K562 (cell line): ENCODE measurements at regions not wholly inside any gene's neighbourhood (a gene's known extent, or its start where the extent isn't known, plus 50 kb on each side); places are given as distances from the start of the nearest gene placed in this dataset.

Experiments
- ATAC-seq: fragments of 200-7000 bp; cut with Tn5 transposase; 3 replicates; pipeline ENCODE4 v1.9.1; 2020; ENCODE audit warnings: moderate library complexity
- BruUV-seq: library from RNA; stranded (reverse); fragments of 400-500 nt; replicated peaks from 2 replicates; lab custom pipeline; 2021; lab: Mats Ljungman, UMichigan
- CTCF ChIA-PET: fragments of 300-600 bp; formaldehyde crosslinking; extraction: SDS; loops from one replicate; lab custom pipeline; 2021; ENCODE audit warnings: low intra/inter-chr PET ratio; lab: Yijun Ruan, JAX
- POLR2A ChIA-PET: fragments of 300-600, 350-650 bp; sonication (Branson Sonifier 250); formaldehyde crosslinking; extraction: SDS; loops from one replicate; lab custom pipeline; 2021; ENCODE audit warnings: antibody characterized with exemption, inconsistent platforms; lab: Yijun Ruan, JAX
- DNase-seq, 4 experiments: peaks; one replicate each; pipeline versions ENCODE4 v3.0.0 to v3.0.0-alpha.2; 2011 to 2018; ENCODE audit warnings: low spot score in 3 of 4, mixed read lengths in 3 of 4; ENCODE audit errors: extremely low read depth in 1 of 4
- FAIRE-seq: peaks from 2 replicates; lab custom pipeline; 2011; peaks lifted over from hg19 to GRCh38; lab: Jason Lieb, UNC
- H2AFZ ChIP-seq: 2 replicates; pipeline ENCODE4 v1.6.0; 2011; ENCODE audit warnings: low read depth, low read length, control low read depth, inconsistent platforms
- H3K27ac ChIP-seq: fragments of 200-600 bp; 3 replicates; pipeline ENCODE4 v1.8.0; 2011; ENCODE audit warnings: low read depth, mild to moderate bottlenecking, control low read depth, inconsistent platforms, low read length, moderate library complexity, mixed read lengths; ENCODE audit errors: extremely low read depth
- H3K27me3 ChIP-seq, 2 experiments: fragments of 300-600 bp in 1 of 2; 2 replicates in 1 of 2; 3 replicates in 1 of 2; pipeline versions ENCODE4 v1.6.0 to v1.8.0; 2011; ENCODE audit warnings: inconsistent platforms in 2 of 2, low read length in 2 of 2, mild to moderate bottlenecking in 1 of 2, mixed read lengths in 1 of 2, moderate library complexity in 1 of 2; ENCODE audit not compliant: control insufficient read depth in 2 of 2, insufficient read depth in 2 of 2
- H3K36me3 ChIP-seq: fragments of 300-600 bp; 3 replicates; pipeline ENCODE4 v1.8.0; 2011; ENCODE audit warnings: mild to moderate bottlenecking, low read length, inconsistent platforms; ENCODE audit not compliant: control insufficient read depth, insufficient read depth
- H3K4me1 ChIP-seq, 2 experiments: fragments of 200-600 bp in 1 of 2; replicated peaks in 1 of 2; 2 replicates in 1 of 2; 3 replicates in 1 of 2; pipeline versions ENCODE4 v1.5.1 to v1.8.0; 2011; ENCODE audit warnings: inconsistent platforms in 2 of 2, low read length in 2 of 2, mild to moderate bottlenecking in 1 of 2, mixed read lengths in 1 of 2, moderate library complexity in 1 of 2; ENCODE audit not compliant: control insufficient read depth in 2 of 2, insufficient read depth in 2 of 2
- H3K4me2 ChIP-seq: 2 replicates; pipeline ENCODE4 v1.6.1; 2011; ENCODE audit warnings: low read length, control low read depth, inconsistent platforms, mixed read lengths; ENCODE audit not compliant: insufficient read depth
- H3K4me3 ChIP-seq: fragments of 200-600 bp; sonication (generic), shearing (Covaris generic); 2 replicates; pipeline ENCODE4 v1.5.1; 2016; ENCODE audit warnings: control low read depth, inconsistent platforms
- H3K79me2 ChIP-seq: fragments of 200-600 bp; 3 replicates; pipeline ENCODE4 v1.8.0; 2011; ENCODE audit warnings: low read length, inconsistent platforms; ENCODE audit not compliant: control insufficient read depth, insufficient read depth
- H3K9ac ChIP-seq, 2 experiments: 2 replicates each; pipeline versions ENCODE4 v1.6.0 to v1.6.1; 2011; ENCODE audit warnings: low read depth in 2 of 2, low read length in 2 of 2, control low read depth in 1 of 2, inconsistent platforms in 1 of 2, mild to moderate bottlenecking in 1 of 2, mixed read lengths in 1 of 2; ENCODE audit not compliant: insufficient read depth in 1 of 2
- H3K9me1 ChIP-seq: one replicate; pipeline ENCODE4 v1.6.0; 2011; ENCODE audit warnings: inconsistent platforms, mild to moderate bottlenecking, low read length, moderate library complexity; ENCODE audit not compliant: control insufficient read depth, insufficient read depth
- H3K9me3 ChIP-seq: replicated peaks from 2 replicates; pipeline ENCODE4 v1.5.1; 2011; ENCODE audit warnings: low read depth, low read length, inconsistent platforms; ENCODE audit not compliant: control insufficient read depth, insufficient read depth
- H4K20me1 ChIP-seq: replicated peaks from 2 replicates; pipeline ENCODE4 v1.6.1; 2011; ENCODE audit warnings: low read length, inconsistent platforms, mixed read lengths; ENCODE audit not compliant: control insufficient read depth, insufficient read depth
- HNRNPUL1 ChIP-seq: fragments of 200-400 bp; formaldehyde crosslinking; IDR thresholded peaks from 2 replicates; pipeline ENCODE4 v1.6.1; 2017; ENCODE audit warnings: low read length
- PATZ1 ChIP-seq: fragments of 250-450 bp; sonication (Bioruptor Pico); IDR thresholded peaks from 2 replicates; pipeline ENCODE4 v1.5.0; 2020; ENCODE audit warnings: mild to moderate bottlenecking, borderline replicate concordance
- SNAPC5 ChIP-seq: fragments of 250-450 bp; sonication (Bioruptor Pico); IDR thresholded peaks from 2 replicates; pipeline ENCODE4 v1.8.0; 2021; ENCODE audit warnings: moderate library complexity, mild to moderate bottlenecking, inconsistent platforms
- TAF7 ChIP-seq: fragments of 450-650 bp; IDR thresholded peaks from 2 replicates; pipeline ENCODE4 v1.6.1; 2016; ENCODE audit warnings: missing genetic modification characterization, missing compliant biosample characterization
- TFE3 ChIP-seq: fragments of 450-650 bp; formaldehyde crosslinking; IDR thresholded peaks from 2 replicates; pipeline ENCODE4 v1.4.0; 2020; ENCODE audit warnings: mild to moderate bottlenecking, mixed read lengths
- ZNF780A ChIP-seq: fragments of 250-450 bp; sonication (Bioruptor Pico); IDR thresholded peaks from 2 replicates; pipeline ENCODE4 v1.5.0; 2021; ENCODE audit warnings: mild to moderate bottlenecking
- WGBS: fragments of 100-300 bp; shearing (Covaris generic); methylation state at CpG from one replicate; pipeline ENCODE4 v1.1.6; 2016; ENCODE audit warnings: low coverage, mixed read lengths; ENCODE audit not compliant: insufficient coverage; ENCODE audit errors: missing lambda C conversion rate; 5-methylcytosine and 5-hydroxymethylcytosine counted together
- in situ Hi-C: fragments of 300-500 bp; cut with MboI; formaldehyde crosslinking; loops from 4 replicates; pipeline ENCODE4 v1.15.0; 2018; ENCODE audit warnings: inconsistent platforms, mixed read lengths
- intact Hi-C: fragments of 100-400 bp; cut with micrococcal nuclease; formaldehyde crosslinking; loops from 2 replicates; pipeline ENCODE4 v1.14.2; 2022

- Histone ChIP-seq H3K79me2 (no peaks in the 10 kb centered on the region), H3K27me3 (no peaks in the 10 kb centered on the region), H3K4me1 (no peaks in the 10 kb centered on the region), H4K20me1 (no peaks in the 10 kb centered on the region), H3K36me3 (no peaks in the 10 kb centered on the region), H3K4me3 (no peak overlapping the region), H2AFZ (no peak overlapping the region), H3K9me3 (no peaks in the 10 kb centered on the region), H3K27ac (no peak overlapping the region), H3K9me1 (no peaks in the 10 kb centered on the region), H3K9ac (no peak overlapping the region), H3K4me2 (no peak overlapping the region)
- FAIRE-seq = no peak
- no peak for ATAC-seq
- TF ChIP-seq TFE3 (CRISPR knock-in tag) (no peak), TAF7 (no peak)
- intact Hi-C loops (no loop called here), in situ Hi-C loops (no loop called here)
- POLR2A ChIA-PET = interaction anchor here (0.5 kb wide), 1 partner anchor 176 kb away, joined by 3 read pairs; no protein-coding TSS in a partner anchor
- DNase-seq = no peak
- WGBS = 4% methylated on average over 4 of the region's 4 CpGs
- BruUV-seq = no TSS peak
- CTCF ChIA-PET = no interaction called here
These were observed 245.0 kb upstream of the GPR101 start for GRCh38 chrX:137278825-137279224.

DNA sequence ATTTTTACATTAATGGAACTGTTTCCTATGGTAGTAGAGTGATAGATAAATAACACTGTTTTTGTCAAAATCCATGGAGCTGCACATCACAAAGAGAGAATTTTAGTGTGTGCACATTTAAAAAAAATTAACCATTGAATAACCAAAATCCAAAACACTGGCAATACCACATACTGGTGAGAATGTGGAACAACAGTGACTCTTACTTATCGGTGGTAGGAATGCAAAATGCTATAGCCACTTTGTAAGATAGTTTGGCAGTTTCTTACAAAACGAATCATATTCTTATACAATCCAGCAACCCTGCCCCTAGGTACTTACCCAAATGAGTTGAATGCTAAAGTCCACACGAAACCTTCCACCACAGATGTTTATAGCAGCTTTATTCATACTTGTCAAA, 229.6 kb upstream of the GPR101 start:
- POLR2A ChIA-PET = no interaction called here
- FAIRE-seq = no peak
- intact Hi-C loops = no loop called here

More for the DNA sequence above, 229.6 kb upstream of the GPR101 start:
- Histone ChIP-seq H3K9me1 (no peaks in the 10 kb centered on the region), H3K36me3 (no peaks in the 10 kb centered on the region), H3K9ac (no peak overlapping the region), H3K4me1 (no peaks in the 10 kb centered on the region), H4K20me1 (no peaks in the 10 kb centered on the region), H3K27me3 (no peaks in the 10 kb centered on the region), H3K27ac (no peak overlapping the region), H3K9me3 (no peaks in the 10 kb centered on the region), H3K4me2 (no peak overlapping the region), H3K79me2 (no peaks in the 10 kb centered on the region), H2AFZ (no peak overlapping the region), H3K4me3 (no peak overlapping the region)
- no peak for TF ChIP-seq ZNF780A (CRISPR knock-in tag)
- TF ChIP-seq PATZ1 (CRISPR knock-in tag) = no peak
- no peak for TF ChIP-seq SNAPC5 (CRISPR knock-in tag)
- no peak for TF ChIP-seq HNRNPUL1
- 0% methylated on average over 3 of the region's 3 CpGs for WGBS
- BruUV-seq = no TSS peak
- CTCF ChIA-PET = no interaction called here
- no peak for ATAC-seq
- DNase-seq = no peak
- in situ Hi-C loops = no loop called here
